Dermis blood vessel endothelial cell (primary cell): ENCODE measurements at regions not wholly inside any gene's neighbourhood (a gene's known extent, or its start where the extent isn't known, plus 50 kb on each side); places are given as distances from the start of the nearest gene placed in this dataset.

Experiments
- DNase-seq: peaks from one replicate; pipeline ENCODE4 v3.0.0; 2010

- DNase-seq, result no peak
Observed at GRCh38 chr15:37715101-37715500, 219.3 kb upstream of the TMCO5A start.

DNA sequence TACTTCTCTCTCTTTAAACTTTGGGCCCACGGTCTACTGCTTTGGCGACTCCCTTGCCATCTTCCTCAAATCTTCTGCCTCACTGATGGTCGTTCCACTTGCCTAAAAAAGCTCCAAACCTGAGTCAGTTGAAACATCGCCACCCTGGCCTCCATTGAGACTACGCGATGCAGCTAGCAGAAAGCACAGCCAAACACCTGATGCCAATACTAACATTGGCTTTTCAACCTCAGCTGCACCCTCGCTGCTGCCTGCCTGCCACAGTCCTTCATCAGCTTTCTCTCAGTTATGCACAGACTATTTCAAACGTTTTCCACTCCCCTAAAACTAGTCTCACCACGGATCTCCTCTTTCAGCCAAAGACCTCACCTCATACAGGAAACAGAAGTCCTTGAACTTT, 214.2 kb upstream of the TMCO5A start:
- no peak for DNase-seq

DNA sequence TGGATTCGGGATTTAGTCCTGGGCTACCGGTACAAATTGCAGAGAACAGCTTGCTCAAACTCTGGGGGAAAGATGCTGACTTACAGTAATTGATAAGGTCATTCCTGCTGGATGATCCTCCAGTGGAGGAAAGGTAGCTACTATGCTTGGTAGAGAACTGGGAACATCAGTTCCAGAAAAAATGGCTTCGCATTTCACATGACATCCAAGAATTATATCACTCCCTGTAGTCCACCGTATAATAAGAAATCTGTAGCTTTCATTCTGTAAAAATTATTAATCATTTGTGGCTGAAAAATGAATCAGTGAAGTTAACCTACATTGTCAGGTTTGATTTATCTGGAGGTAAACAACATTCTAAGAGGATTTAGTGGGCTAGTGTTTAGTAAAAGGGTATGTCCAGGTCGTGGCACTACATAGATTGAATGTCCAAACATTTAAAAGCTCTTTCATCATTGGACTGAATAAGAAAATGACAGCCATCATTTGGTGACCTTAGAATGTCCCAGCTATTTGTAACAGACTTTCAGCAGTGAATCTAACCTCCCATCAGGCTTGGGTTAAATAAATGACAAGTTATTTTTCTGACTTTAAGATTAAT, 203.2 kb upstream of the TMCO5A start:
- DNase-seq, result no peak

DNA sequence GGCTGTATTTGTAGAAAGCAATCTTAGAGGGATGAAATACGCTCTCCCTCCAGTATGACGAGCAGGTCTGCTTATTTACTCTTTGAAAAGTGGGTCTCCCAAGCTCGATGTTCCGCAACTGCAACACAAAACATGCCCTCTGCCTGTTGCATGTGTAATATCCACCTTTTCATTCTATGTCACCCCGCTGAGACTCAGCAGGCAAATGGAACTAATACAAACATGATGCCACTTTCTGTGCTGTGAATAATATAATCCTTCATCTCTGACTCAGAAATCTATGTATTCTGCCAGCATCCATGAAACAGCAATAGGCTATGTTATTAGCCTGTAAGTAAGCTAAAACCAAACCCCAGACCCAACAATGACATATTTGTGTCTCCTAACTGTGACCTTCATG, 200.8 kb upstream of the TMCO5A start:
- no peak for DNase-seq

DNA sequence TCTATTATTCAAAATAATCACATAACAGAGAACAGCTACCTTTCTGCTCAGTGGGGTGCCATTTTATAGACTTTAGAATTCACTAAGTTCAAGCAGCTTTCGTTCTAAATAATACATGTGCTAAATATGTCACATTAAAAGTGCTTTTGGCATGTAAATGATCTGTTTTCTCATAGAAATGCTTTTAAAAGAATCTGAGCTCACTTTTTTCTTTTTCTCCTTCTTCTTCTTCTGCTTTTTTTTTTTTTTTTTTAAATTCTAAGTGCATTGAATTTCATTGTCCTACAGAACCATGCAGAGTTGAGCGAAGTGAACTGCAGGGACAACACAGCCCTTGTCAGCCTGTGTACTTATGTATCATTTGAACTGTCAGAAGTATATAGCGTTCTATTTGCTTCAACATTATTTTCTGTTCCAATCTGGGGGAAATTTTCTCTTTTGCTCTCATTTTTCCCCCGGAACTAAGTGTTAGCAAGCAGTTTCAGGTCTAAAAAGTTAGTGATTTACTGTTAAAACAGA, 193.8 kb upstream of the TMCO5A start:
- DNase-seq, result no peak

- no peak for DNase-seq
Observed at GRCh38 chr15:37743826-37744225, 190.6 kb upstream of the TMCO5A start.

GRCh38 chr15:37744521-37744920, 189.9 kb upstream of the TMCO5A start:
- no peak for DNase-seq

- no peak for DNase-seq
Observed at GRCh38 chr15:37751401-37751800, 183.0 kb upstream of the TMCO5A start.

DNA sequence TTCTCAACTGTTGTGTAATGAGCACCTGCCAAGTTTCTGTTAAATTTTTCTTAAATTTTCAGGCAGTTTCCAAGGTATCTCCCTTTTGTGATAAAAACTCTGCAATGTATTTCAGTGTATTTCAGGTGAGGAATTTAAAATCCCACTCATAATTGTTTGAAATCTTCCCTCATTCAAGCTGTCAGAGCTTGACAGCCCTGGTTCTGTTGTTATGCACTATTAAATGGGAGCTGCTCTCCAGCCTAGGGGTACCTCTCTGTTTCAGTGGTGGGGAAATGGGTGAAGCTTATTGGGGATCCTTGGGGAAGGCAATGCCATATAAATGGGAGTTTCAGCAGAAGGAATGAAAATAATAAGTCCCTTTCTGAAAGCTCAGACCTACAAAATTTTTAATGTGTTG, 178.0 kb upstream of the TMCO5A start:
- DNase-seq, result no peak

DNA sequence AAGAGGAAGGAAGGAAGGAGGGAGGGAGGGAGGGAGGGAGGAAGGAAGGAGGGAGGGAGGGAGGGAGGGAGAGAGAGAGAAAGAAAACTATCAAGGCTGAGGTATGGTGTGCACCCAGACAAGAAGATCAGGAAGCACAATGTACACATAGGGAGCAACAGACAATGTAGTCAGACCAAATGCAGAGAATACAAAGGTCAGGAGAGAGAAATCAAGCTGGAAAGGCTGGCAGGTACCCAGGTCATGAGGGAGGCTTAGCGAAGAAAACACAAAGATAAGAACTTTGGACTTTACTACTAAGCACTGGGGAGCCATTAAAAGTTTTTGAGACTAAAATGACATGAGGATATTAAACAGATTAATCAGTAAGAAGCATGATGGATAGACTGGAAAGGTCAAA, 176.0 kb upstream of the TMCO5A start:
- DNase-seq, result no peak

DNA sequence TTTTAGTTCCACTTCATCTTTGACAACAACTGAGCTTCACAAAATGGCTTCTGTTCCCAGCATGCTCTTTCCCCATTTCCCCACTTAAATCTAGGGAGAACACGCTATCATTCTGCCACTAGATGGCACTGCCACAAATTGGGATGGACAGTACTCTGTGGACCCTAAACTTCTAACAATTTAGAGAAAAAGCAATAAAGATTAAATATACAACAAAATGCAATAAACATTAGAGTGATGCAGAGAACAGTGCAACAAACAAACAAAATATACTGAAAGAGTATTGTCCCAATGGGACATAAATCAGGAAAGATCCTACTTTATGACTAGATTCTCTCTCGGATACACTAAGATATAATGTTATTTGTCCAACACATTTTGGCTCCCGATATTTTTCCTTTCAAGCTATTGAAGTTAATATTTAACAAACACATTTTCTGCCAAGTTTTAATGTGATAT, 169.7 kb upstream of the TMCO5A start:
- DNase-seq, result peak; percentile 64

GRCh38 chr15:37765786-37766185, 168.7 kb upstream of the TMCO5A start:
- peak; percentile 28 for DNase-seq

- DNase-seq, result no peak
Observed at GRCh38 chr15:37767841-37768455, 166.5 kb upstream of the TMCO5A start.

- no peak for DNase-seq
Observed at GRCh38 chr15:37771465-37771864, 163.0 kb upstream of the TMCO5A start.

DNA sequence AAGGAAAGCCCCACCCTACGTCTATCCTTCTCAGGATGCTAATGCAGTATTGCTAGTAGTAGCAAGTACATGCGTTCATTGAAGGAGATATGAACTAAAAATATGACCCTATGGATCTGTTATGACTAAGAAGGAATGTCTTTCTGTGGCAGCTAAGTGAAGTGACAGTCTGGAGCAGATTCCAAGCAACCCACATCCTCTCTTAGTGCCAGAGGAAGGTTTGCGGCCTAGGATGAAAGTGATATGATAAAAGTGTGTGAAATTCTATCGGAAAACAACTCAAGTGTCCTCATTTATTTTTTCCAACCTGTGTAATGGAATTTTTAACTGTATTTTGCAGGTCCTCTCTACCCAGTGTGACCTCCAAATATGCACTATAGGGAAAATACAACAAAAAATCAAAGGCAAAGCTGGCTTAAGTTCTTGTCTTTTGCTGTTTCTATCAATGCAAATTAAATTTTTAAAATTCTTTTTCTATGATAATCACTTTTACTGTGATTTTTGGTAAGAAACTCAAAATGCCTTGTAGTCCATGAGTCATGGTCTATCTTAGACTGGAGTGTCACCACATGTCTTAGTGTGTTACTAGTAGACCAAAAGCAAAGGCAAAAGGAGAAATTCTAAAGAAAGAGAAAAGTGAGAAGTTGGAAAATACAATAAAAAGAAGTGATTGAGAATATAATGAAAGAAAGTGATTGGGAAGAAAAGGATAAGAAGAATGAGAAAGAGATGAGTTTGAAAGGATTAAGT, 161.2 kb upstream of the TMCO5A start:
- no peak for DNase-seq

DNA sequence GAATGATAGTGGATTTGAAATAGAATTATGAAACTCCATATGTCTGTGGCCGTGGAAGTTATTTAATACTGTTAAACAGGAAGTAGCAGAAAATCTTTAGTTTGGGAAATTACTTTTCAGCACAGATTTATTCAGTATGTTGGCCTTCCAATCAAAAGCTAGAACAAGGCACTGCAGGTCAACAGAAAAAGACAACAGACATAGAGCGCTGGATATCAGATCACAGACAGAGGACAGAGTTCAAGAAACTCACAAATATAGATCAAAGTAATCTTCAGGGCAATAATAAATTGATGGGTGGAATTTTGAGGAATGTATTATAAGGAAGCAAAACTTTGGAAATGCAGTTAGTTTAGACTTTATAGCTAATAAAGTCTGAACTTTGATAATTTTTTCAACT, 159.5 kb upstream of the TMCO5A start:
- DNase-seq, result no peak

DNA sequence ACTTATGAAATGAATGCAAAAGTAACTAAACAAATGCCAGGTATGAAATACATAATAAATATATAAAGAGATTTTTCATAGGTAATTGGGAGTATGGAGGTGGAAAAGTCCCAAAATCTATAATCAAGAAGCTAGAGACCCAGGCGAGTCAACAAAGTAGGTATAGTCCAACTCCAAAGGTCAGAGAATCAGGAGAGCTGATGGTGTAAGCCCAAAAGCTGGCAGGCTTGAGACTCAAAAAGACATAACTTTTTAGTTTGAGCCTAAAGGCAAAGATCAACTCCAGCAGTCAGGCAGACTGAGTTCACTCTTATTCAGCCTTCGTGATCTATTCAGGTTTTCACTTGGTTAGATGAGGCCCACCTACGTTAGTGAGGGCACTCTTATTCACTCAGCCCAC, 157.4 kb upstream of the TMCO5A start:
- DNase-seq, result no peak

DNA sequence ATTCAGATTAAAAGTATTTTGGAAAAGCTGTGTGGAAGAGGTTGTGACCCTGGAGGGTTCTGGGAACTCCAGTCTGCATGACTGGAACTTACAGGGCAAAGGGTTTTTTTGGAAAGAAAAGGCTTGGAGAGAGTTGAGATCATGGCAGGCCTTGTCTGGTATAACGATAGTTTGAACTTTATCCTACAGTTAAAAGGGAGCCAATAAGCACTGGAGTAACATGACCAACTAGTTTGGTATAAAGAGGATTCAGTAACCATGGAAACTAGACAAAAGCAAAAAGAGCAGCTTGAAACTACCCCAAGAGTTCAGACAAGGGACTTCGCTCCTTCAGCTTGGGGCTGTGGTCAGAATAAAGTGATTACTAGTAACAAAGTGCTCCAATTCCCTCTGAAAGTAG, 151.2 kb upstream of the TMCO5A start:
- DNase-seq, result no peak

- DNase-seq, result no peak
Observed at GRCh38 chr15:37788330-37788729, 146.1 kb upstream of the TMCO5A start.

GRCh38 chr15:37788767-37789396, 145.6 kb upstream of the TMCO5A start:
- no peak for DNase-seq

- no peak for DNase-seq
Observed at GRCh38 chr15:37789397-37789786, 145.0 kb upstream of the TMCO5A start.

DNA sequence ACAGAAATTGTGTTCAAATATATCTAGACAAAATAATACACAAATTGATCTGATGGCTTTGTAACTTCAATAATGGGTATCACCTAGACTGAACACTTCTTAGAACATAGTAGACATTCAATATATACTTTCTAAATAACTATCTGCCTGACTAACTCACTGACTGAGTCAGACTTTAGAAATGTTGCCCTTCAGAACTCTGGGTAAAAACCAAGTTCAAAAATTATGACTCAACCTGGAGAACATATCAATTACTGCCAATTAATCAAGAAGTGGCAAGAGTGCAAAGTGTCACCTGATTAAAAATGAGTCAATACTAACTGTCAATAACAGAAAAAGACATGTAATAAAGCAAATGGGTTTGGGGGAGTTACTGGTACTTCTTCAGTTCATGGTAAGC, 144.6 kb upstream of the TMCO5A start:
- no peak for DNase-seq

DNA sequence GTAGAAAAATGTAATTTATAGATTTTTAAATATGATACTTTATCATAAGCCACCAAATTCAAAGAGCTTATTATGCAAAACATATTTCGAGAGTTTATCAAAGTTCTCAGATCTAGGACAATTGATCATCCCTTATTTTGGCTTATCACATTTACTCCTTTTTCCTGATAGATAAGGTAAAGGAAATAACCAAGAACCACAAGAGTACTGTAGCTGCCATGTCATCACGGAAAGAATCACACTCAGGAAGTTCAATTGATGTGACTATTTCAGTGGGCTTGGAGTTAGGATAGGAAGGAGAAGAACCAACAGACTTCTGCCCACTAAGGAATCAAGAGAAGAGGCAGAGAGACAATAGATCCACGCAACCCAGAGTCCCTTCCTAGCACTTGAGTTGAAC, 142.7 kb upstream of the TMCO5A start:
- DNase-seq, result no peak

DNA sequence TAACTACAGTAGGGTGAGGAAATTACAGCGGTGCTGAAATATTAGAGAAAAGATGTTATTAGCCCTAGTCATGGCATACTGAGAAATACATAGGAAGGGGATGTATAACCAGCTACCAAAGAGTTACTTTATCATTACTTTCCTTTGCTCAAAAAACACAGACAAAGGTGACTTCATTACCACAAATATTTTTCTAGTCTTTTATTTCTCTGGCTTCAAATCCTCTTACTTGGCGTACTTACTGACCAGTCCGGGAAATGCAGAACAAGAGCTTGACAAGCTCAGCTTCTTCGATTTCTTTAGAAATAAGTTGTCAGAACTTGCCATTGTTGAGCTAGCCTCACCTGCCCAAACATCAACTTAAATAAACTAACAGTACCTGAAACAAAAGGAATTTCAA, 142.1 kb upstream of the TMCO5A start:
- DNase-seq, result no peak
